Endodermal cell (in vitro differentiated cells): ENCODE measurements at regions not wholly inside any gene's neighbourhood (a gene's known extent, or its start where the extent isn't known, plus 50 kb on each side); places are given as distances from the start of the nearest gene placed in this dataset.

Source experiments
- DNase-seq: peaks from one replicate; pipeline ENCODE4 v3.0.0-alpha.2; 2017
- H3K27ac ChIP-seq: 2 replicates; pipeline ENCODE4 v1.5.1; 2013; ENCODE audit warnings: mild to moderate bottlenecking, low read depth, low read length, moderate library complexity
- H3K27me3 ChIP-seq: 2 replicates; pipeline ENCODE4 v1.6.1; 2013; ENCODE audit warnings: mild to moderate bottlenecking, low read length, moderate library complexity; ENCODE audit not compliant: insufficient read depth, control insufficient read depth, poor library complexity, severe bottlenecking
- H3K36me3 ChIP-seq: 2 replicates; pipeline ENCODE4 v1.7.0; 2013; ENCODE audit warnings: mild to moderate bottlenecking, low read length, moderate library complexity; ENCODE audit not compliant: control insufficient read depth, insufficient read depth
- H3K4me1 ChIP-seq: one replicate; pipeline ENCODE4 v1.7.0; 2013; ENCODE audit warnings: low read length; ENCODE audit not compliant: control insufficient read depth, insufficient read depth
- H3K4me3 ChIP-seq: 2 replicates; pipeline ENCODE4 v1.5.1; 2013; ENCODE audit warnings: mild to moderate bottlenecking, low read length, moderate library complexity
- H3K9ac ChIP-seq: 2 replicates; pipeline ENCODE4 v1.6.1; 2013; ENCODE audit warnings: mild to moderate bottlenecking, low read length, moderate library complexity; ENCODE audit not compliant: poor library complexity, severe bottlenecking; ENCODE audit errors: extremely low read depth
- H3K9me3 ChIP-seq: 2 replicates; pipeline ENCODE4 v1.6.1; 2013; ENCODE audit warnings: mild to moderate bottlenecking, low read length, moderate library complexity; ENCODE audit not compliant: control insufficient read depth
- H3K27ac Mint-ChIP-seq: 2 replicates; pipeline ENCODE4 v1.8.0; 2020; ENCODE audit warnings: mixed read lengths
- H3K27me3 Mint-ChIP-seq: 2 replicates; pipeline ENCODE4 v1.8.0; 2021; ENCODE audit warnings: mild to moderate bottlenecking, mixed read lengths; ENCODE audit not compliant: insufficient read depth
- H3K36me3 Mint-ChIP-seq: 2 replicates; pipeline ENCODE4 v1.8.0; 2020; ENCODE audit warnings: low read depth, mixed read lengths
- H3K4me1 Mint-ChIP-seq: 2 replicates; pipeline ENCODE4 v1.8.0; 2020; ENCODE audit warnings: mixed read lengths
- H3K4me3 Mint-ChIP-seq: 2 replicates; pipeline ENCODE4 v1.8.0; 2020; ENCODE audit warnings: mild to moderate bottlenecking, moderate library complexity, mixed read lengths
- H3K9me3 Mint-ChIP-seq: 2 replicates; pipeline ENCODE4 v1.8.0; 2020; ENCODE audit warnings: mild to moderate bottlenecking, mixed read lengths
- WGBS, 2 experiments: methylation state at CpG; one replicate each; pipeline versions ENCODE4 v1.1.5 to v1.1.7; 2013; ENCODE audit warnings: missing lambda C conversion rate in 2 of 2, mixed read lengths in 1 of 2; ENCODE audit not compliant: insufficient coverage in 1 of 2, insufficient read length in 1 of 2; 5-methylcytosine and 5-hydroxymethylcytosine counted together
- TF ChIP-seq, protein P1 (sequence below): fragments of 200-600 bp; sonication (generic); conservative IDR thresholded peaks from 2 replicates; pipeline ENCODE4 v1.5.0; 2021; ENCODE audit warnings: antibody characterized with exemption, mild to moderate bottlenecking

DNA sequence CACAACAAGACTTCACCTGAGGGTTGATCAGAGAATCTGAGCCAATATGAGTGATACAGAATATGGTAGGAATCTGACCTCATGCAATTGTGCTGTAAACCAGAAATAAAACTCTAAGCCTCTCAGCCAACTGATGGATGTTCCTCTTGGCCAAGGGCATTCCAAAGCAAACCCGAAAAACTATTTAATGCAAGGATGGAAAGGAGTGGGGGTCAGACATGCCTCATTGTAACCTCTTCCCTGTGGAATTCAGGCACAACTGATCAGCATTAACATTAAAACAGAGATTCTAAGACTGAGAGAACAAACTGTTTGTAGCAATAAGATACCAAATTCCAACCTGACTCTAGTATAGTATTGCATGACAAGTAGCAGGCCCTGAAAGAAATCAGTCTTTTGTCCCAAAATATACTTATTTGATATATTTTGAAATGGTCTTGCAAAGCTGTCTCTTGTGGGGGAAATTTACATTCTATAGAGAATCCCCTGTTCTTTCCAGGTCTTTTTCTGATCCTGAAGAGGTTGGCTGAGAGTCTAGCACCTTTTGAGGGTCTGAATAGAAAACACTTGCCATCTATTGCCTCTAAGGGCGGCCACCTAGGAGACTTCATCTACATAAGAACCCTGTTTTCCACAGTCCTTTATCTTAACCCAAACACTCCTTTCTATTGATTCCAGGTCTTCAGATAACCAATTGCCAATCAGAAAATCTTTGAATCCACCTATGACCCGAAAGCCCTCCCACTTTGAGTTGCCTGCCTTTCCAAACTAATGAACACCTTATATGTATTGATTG, 50.4 kb upstream of the WDR11 start:
- Mint-ChIP-seq H3K9me3 (peaks cover 15% of the 10 kb centered on the region), H3K4me1 (peaks cover 35% of the 10 kb centered on the region), H3K27me3 (no peaks in the 10 kb centered on the region), H3K4me3 (no peak overlapping the region), H3K36me3 (peaks cover 11% of the 10 kb centered on the region), H3K27ac (peak overlapping the region; percentile 69)
- Histone ChIP-seq H3K9ac (no peak overlapping the region), H3K9me3 (peaks cover 10% of the 10 kb centered on the region), H3K4me3 (peak overlapping the region; percentile 37), H3K27ac (no peak overlapping the region), H3K27me3 (no peaks in the 10 kb centered on the region), H3K4me1 (peaks cover 22% of the 10 kb centered on the region), H3K36me3 (no peaks in the 10 kb centered on the region)
- TF ChIP-seq, protein P1, sequence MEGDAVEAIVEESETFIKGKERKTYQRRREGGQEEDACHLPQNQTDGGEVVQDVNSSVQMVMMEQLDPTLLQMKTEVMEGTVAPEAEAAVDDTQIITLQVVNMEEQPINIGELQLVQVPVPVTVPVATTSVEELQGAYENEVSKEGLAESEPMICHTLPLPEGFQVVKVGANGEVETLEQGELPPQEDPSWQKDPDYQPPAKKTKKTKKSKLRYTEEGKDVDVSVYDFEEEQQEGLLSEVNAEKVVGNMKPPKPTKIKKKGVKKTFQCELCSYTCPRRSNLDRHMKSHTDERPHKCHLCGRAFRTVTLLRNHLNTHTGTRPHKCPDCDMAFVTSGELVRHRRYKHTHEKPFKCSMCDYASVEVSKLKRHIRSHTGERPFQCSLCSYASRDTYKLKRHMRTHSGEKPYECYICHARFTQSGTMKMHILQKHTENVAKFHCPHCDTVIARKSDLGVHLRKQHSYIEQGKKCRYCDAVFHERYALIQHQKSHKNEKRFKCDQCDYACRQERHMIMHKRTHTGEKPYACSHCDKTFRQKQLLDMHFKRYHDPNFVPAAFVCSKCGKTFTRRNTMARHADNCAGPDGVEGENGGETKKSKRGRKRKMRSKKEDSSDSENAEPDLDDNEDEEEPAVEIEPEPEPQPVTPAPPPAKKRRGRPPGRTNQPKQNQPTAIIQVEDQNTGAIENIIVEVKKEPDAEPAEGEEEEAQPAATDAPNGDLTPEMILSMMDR: no peak
- DNase-seq: peak; percentile 73
- 42 to 50% methylated on average over 1 to 3 of the region's 3 CpGs for WGBS, 2 experiments
